GM12878 (cell line): ENCODE measurements at regions not wholly inside any gene's neighbourhood (a gene's known extent, or its start where the extent isn't known, plus 50 kb on each side); places are given as distances from the start of the nearest gene placed in this dataset.

Experiments
- ATAC-seq: fragments of 200-7000 bp; cut with Tn5 transposase; 3 replicates; pipeline ENCODE4 v1.9.1; 2020; ENCODE audit warnings: mild to moderate bottlenecking, moderate library complexity
- BruUV-seq: library from RNA; stranded (reverse); fragments of 400-500 nt; replicated peaks from 2 replicates; lab custom pipeline; 2021; lab: Mats Ljungman, UMichigan
- CTCF ChIA-PET: fragments of 300-600 bp; sonication (Branson Sonifier 250); formaldehyde crosslinking; extraction: SDS; loops from one replicate; lab custom pipeline; 2021; ENCODE audit warnings: inconsistent platforms; lab: Yijun Ruan, JAX
- POLR2A ChIA-PET: fragments of 350-600 bp; formaldehyde crosslinking; extraction: SDS; loops from one replicate; lab custom pipeline; 2021; ENCODE audit warnings: inconsistent platforms; lab: Charles Lee
- RAD21 ChIA-PET: fragments of 300-600 bp; sonication (Branson Sonifier 250); formaldehyde crosslinking; loops from one replicate; lab custom pipeline; 2023; ENCODE audit warnings: antibody characterized with exemption; ENCODE audit not compliant: unreplicated experiment; lab: Charles Lee
- SMC1A ChIA-PET: fragments of 300-600 bp; sonication (Branson Sonifier 250); formaldehyde crosslinking; loops from one replicate; lab custom pipeline; 2023; ENCODE audit not compliant: unreplicated experiment, uncharacterized antibody; lab: Charles Lee
- DNase-seq: peaks from one replicate; pipeline ENCODE4 v3.0.0-alpha.2; 2011; ENCODE audit warnings: low read depth, low spot score
- FAIRE-seq: peaks from 3 replicates; lab custom pipeline; 2011; peaks lifted over from hg19 to GRCh38; lab: Jason Lieb, UNC
- H2AFZ ChIP-seq: 2 replicates; pipeline ENCODE4 v1.6.0; 2011; ENCODE audit warnings: low read depth, low read length, control low read depth; ENCODE audit not compliant: control insufficient read depth
- H3K27ac ChIP-seq: 2 replicates; pipeline ENCODE4 v1.5.1; 2011; ENCODE audit warnings: control low read depth; ENCODE audit not compliant: control insufficient read depth, insufficient read depth
- H3K27me3 ChIP-seq, 2 experiments: replicated peaks in 1 of 2; 2 replicates each; pipeline versions ENCODE4 v1.6.0 to v1.6.1; 2011; ENCODE audit warnings: low read length in 1 of 2; ENCODE audit not compliant: control insufficient read depth in 2 of 2, insufficient read depth in 2 of 2
- H3K36me3 ChIP-seq, 2 experiments: 2 replicates each; pipeline ENCODE4 v1.5.1; 2011; ENCODE audit warnings: low read length in 1 of 2; ENCODE audit not compliant: control insufficient read depth in 2 of 2, insufficient read depth in 2 of 2
- H3K4me1 ChIP-seq: 2 replicates; pipeline ENCODE4 v1.6.1; 2011; ENCODE audit warnings: mild to moderate bottlenecking, low read length, moderate library complexity, mixed read lengths; ENCODE audit not compliant: control insufficient read depth, insufficient read depth
- H3K4me2 ChIP-seq: 2 replicates; pipeline ENCODE4 v1.6.0; 2011; ENCODE audit warnings: control low read depth; ENCODE audit not compliant: control insufficient read depth, insufficient read depth
- H3K4me3 ChIP-seq: fragments of 200-600 bp; sonication (generic); 2 replicates; pipeline ENCODE4 v1.5.1; 2016
- H3K79me2 ChIP-seq: 2 replicates; pipeline ENCODE4 v1.6.0; 2011; ENCODE audit warnings: low read length; ENCODE audit not compliant: control insufficient read depth, insufficient read depth
- H3K9ac ChIP-seq: 2 replicates; pipeline ENCODE4 v1.8.0; 2011; ENCODE audit warnings: low read length, control low read depth, mixed read lengths; ENCODE audit not compliant: control insufficient read depth, insufficient read depth
- H3K9me3 ChIP-seq: replicated peaks from 3 replicates; pipeline ENCODE4 v1.5.1; 2011; ENCODE audit warnings: mild to moderate bottlenecking, low read length; ENCODE audit not compliant: control insufficient read depth, insufficient read depth
- H4K20me1 ChIP-seq: 2 replicates; pipeline ENCODE4 v1.6.0; 2011; ENCODE audit not compliant: control insufficient read depth, insufficient read depth
- BCLAF1 ChIP-seq: fragments of 450-650 bp; IDR thresholded peaks from 2 replicates; pipeline ENCODE4 v1.6.1; 2017; ENCODE audit warnings: antibody characterized with exemption, mild to moderate bottlenecking, moderate library complexity
- GABPA ChIP-seq: IDR thresholded peaks from 2 replicates; pipeline ENCODE4 v1.6.1; 2014; ENCODE audit warnings: antibody characterized with exemption, low read depth, mild to moderate bottlenecking, inconsistent platforms
- MTA2 ChIP-seq: fragments of 450-650 bp; IDR thresholded peaks from 2 replicates; pipeline ENCODE4 v1.6.1; 2016; ENCODE audit warnings: low read depth, mild to moderate bottlenecking, moderate library complexity
- NFYA ChIP-seq: IDR thresholded peaks from 2 replicates; pipeline ENCODE4 v1.6.1; 2011; ENCODE audit warnings: low read depth, mild to moderate bottlenecking, low read length, improper control_type of control experiment, borderline replicate concordance
- STAT3 ChIP-seq: IDR thresholded peaks from 2 replicates; pipeline ENCODE4 v1.6.1; 2011; ENCODE audit warnings: low read depth, low read length, improper control_type of control experiment
- YY1 ChIP-seq: IDR thresholded peaks from 2 replicates; pipeline ENCODE4 v1.6.1; 2011; ENCODE audit warnings: low read depth, mild to moderate bottlenecking, low read length
- ZNF274 ChIP-seq: IDR thresholded peaks from one replicate; pipeline ENCODE4 v1.8.0; 2011; ENCODE audit not compliant: insufficient read length, insufficient read depth
- ZSCAN29 ChIP-seq: fragments of 450-650 bp; IDR thresholded peaks from 2 replicates; pipeline ENCODE4 v1.6.1; 2017; ENCODE audit warnings: mild to moderate bottlenecking, moderate library complexity
- WGBS: methylation state at CpG from one replicate; pipeline ENCODE4 v1.1.6; 2016; ENCODE audit warnings: low lambda C conversion rate; ENCODE audit not compliant: insufficient replicate concordance, insufficient coverage; ENCODE audit errors: missing lambda C conversion rate; 5-methylcytosine and 5-hydroxymethylcytosine counted together
- in situ Hi-C: fragments of 300-500 bp; cut with MboI; formaldehyde crosslinking; loops from 9 replicates; pipeline ENCODE4 v1.14.3; 2018; ENCODE audit warnings: mixed read lengths
- intact Hi-C: fragments of 100-400 bp; cut with micrococcal nuclease; formaldehyde crosslinking; loops from one replicate; pipeline ENCODE4 v1.14.2; 2022; ENCODE audit not compliant: unreplicated experiment
- TF ChIP-seq, protein P1 (sequence below): fragments of 450-650 bp; IDR thresholded peaks from 2 replicates; pipeline ENCODE4 v1.6.1; 2018; ENCODE audit warnings: borderline replicate concordance, mild to moderate bottlenecking; ENCODE audit not compliant: partially characterized antibody
- TF ChIP-seq, protein P2 (sequence below): IDR thresholded peaks from 2 replicates; pipeline ENCODE4 v1.6.1; 2012; ENCODE audit warnings: low read depth, low read length, improper control_type of control experiment
- TF ChIP-seq, protein P3 (sequence below): IDR thresholded peaks from 2 replicates; pipeline ENCODE4 v1.6.1; 2012; ENCODE audit warnings: low read depth, low read length, improper control_type of control experiment
- TF ChIP-seq, protein P4 (sequence below): fragments of 450-650 bp; IDR thresholded peaks from 2 replicates; pipeline ENCODE4 v1.6.1; 2017; ENCODE audit warnings: mild to moderate bottlenecking, moderate library complexity

- TF ChIP-seq, protein P1, sequence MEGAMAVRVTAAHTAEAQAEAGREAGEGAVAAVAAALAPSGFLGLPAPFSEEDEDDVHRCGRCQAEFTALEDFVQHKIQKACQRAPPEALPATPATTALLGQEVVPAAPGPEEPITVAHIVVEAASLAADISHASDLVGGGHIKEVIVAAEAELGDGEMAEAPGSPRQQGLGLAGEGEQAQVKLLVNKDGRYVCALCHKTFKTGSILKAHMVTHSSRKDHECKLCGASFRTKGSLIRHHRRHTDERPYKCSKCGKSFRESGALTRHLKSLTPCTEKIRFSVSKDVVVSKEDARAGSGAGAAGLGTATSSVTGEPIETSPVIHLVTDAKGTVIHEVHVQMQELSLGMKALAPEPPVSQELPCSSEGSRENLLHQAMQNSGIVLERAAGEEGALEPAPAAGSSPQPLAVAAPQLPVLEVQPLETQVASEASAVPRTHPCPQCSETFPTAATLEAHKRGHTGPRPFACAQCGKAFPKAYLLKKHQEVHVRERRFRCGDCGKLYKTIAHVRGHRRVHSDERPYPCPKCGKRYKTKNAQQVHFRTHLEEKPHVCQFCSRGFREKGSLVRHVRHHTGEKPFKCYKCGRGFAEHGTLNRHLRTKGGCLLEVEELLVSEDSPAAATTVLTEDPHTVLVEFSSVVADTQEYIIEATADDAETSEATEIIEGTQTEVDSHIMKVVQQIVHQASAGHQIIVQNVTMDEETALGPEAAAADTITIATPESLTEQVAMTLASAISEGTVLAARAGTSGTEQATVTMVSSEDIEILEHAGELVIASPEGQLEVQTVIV = no peak
These were observed 180.2 kb downstream of the DRD1 start (continued) for GRCh38 chr5:175263776-175264175.

GRCh38 chr5:175261526-175261925 is 182.5 kb downstream of the DRD1 start:
- H3K4me3 ChIP-seq = no peak overlapping the region
- intact Hi-C loops (no loop called here), in situ Hi-C loops (no loop called here)
- no peaks in the 10 kb centered on the region for H3K4me1 ChIP-seq
- no peaks in the 10 kb centered on the region for H3K79me2 ChIP-seq
- H3K36me3 ChIP-seq = no peaks in the 10 kb centered on the region
- no peak overlapping the region for H3K4me2 ChIP-seq
- BruUV-seq = no TSS peak
- H3K27me3 ChIP-seq = no peaks in the 10 kb centered on the region
- WGBS = 0% methylated on average over 4 of the region's 4 CpGs
- H2AFZ ChIP-seq = no peak overlapping the region
- no peak overlapping the region for H3K27ac ChIP-seq
- TF ChIP-seq, protein P2, sequence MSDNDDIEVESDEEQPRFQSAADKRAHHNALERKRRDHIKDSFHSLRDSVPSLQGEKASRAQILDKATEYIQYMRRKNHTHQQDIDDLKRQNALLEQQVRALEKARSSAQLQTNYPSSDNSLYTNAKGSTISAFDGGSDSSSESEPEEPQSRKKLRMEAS = no peak
- TF ChIP-seq NFYA (no peak), ZNF274 (no peak), YY1 (no peak), BCLAF1 (no peak), GABPA (no peak), STAT3 (no peak), ZSCAN29 (no peak), MTA2 (no peak)
- TF ChIP-seq, protein P3, sequence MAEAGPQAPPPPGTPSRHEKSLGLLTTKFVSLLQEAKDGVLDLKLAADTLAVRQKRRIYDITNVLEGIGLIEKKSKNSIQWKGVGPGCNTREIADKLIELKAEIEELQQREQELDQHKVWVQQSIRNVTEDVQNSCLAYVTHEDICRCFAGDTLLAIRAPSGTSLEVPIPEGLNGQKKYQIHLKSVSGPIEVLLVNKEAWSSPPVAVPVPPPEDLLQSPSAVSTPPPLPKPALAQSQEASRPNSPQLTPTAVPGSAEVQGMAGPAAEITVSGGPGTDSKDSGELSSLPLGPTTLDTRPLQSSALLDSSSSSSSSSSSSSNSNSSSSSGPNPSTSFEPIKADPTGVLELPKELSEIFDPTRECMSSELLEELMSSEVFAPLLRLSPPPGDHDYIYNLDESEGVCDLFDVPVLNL = no peak
- TF ChIP-seq, protein P4, sequence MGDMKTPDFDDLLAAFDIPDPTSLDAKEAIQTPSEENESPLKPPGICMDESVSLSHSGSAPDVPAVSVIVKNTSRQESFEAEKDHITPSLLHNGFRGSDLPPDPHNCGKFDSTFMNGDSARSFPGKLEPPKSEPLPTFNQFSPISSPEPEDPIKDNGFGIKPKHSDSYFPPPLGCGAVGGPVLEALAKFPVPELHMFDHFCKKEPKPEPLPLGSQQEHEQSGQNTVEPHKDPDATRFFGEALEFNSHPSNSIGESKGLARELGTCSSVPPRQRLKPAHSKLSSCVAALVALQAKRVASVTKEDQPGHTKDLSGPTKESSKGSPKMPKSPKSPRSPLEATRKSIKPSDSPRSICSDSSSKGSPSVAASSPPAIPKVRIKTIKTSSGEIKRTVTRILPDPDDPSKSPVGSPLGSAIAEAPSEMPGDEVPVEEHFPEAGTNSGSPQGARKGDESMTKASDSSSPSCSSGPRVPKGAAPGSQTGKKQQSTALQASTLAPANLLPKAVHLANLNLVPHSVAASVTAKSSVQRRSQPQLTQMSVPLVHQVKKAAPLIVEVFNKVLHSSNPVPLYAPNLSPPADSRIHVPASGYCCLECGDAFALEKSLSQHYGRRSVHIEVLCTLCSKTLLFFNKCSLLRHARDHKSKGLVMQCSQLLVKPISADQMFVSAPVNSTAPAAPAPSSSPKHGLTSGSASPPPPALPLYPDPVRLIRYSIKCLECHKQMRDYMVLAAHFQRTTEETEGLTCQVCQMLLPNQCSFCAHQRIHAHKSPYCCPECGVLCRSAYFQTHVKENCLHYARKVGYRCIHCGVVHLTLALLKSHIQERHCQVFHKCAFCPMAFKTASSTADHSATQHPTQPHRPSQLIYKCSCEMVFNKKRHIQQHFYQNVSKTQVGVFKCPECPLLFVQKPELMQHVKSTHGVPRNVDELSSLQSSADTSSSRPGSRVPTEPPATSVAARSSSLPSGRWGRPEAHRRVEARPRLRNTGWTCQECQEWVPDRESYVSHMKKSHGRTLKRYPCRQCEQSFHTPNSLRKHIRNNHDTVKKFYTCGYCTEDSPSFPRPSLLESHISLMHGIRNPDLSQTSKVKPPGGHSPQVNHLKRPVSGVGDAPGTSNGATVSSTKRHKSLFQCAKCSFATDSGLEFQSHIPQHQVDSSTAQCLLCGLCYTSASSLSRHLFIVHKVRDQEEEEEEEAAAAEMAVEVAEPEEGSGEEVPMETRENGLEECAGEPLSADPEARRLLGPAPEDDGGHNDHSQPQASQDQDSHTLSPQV = no peak
- TF ChIP-seq, all 136 proteins: peak for 0
- Histone ChIP-seq H3K9ac (no peak overlapping the region), H4K20me1 (no peaks in the 10 kb centered on the region), H3K9me3 (no peaks in the 10 kb centered on the region)
- ChIA-PET RAD21 (no interaction called here), CTCF (no interaction called here), SMC1A (interaction anchor here (1.2 kb wide), 1 partner anchor 19 kb away, joined by 3 read pairs; no protein-coding TSS in a partner anchor), POLR2A (no interaction called here)
- no peak for FAIRE-seq
- ATAC-seq = no peak
- no peak for DNase-seq
